CD4-positive, alpha-beta T cell treated with Interleukin-10 for 1 hour (primary cell): ENCODE measurements at regions not wholly inside any gene's neighbourhood (a gene's known extent, or its start where the extent isn't known, plus 50 kb on each side); places are given as distances from the start of the nearest gene placed in this dataset.

Source experiments
- DNase-seq: peaks from one replicate; pipeline ENCODE4 v3.0.0-alpha.2; 2020

- DNase-seq: no peak
Measured at GRCh38 chr11:15707971-15708370, 593.2 kb downstream of the INSC start.

GRCh38 chr11:15710580-15711275 is 596.0 kb downstream of the INSC start:
- DNase-seq: no peak

GRCh38 chr11:15711311-15711710 is 596.6 kb downstream of the INSC start:
- DNase-seq: no peak

GRCh38 chr11:15714641-15715399 is 600.1 kb downstream of the INSC start:
- DNase-seq: no peak

GRCh38 chr11:15716550-15716949 is 601.8 kb downstream of the INSC start:
- no peak for DNase-seq

GRCh38 chr11:15720460-15720859 is 605.7 kb downstream of the INSC start:
- no peak for DNase-seq

- DNase-seq: no peak
Measured at GRCh38 chr11:15723966-15724365, 609.2 kb downstream of the INSC start.

- no peak for DNase-seq
Measured at GRCh38 chr11:15724601-15725000, 609.9 kb downstream of the INSC start.

- no peak for DNase-seq
Measured at GRCh38 chr11:15725246-15725645, 610.5 kb downstream of the INSC start.

- DNase-seq: no peak
Measured at GRCh38 chr11:15726221-15726746, 611.6 kb downstream of the INSC start.

- no peak for DNase-seq
Measured at GRCh38 chr11:15726893-15727519, 612.3 kb downstream of the INSC start.

- no peak for DNase-seq
Measured at GRCh38 chr11:15727520-15727914, 612.8 kb downstream of the INSC start.

- DNase-seq: no peak
Measured at GRCh38 chr11:15728207-15728606, 613.5 kb downstream of the INSC start.

- no peak for DNase-seq
Measured at GRCh38 chr11:15730263-15730994, 615.7 kb downstream of the INSC start.

- no peak for DNase-seq
Measured at GRCh38 chr11:15730995-15731385, 616.3 kb downstream of the INSC start.

GRCh38 chr11:15735706-15736105 is 620.6 kb downstream of the SOX6 start:
- no peak for DNase-seq

GRCh38 chr11:15737320-15737719 is 619.0 kb downstream of the SOX6 start:
- no peak for DNase-seq

GRCh38 chr11:15738931-15739330 is 617.4 kb downstream of the SOX6 start:
- no peak for DNase-seq

GRCh38 chr11:15742626-15743519 is 613.5 kb downstream of the SOX6 start:
- no peak for DNase-seq

- DNase-seq: no peak
Measured at GRCh38 chr11:15744693-15745092, 611.7 kb downstream of the SOX6 start.

GRCh38 chr11:15745266-15745665 is 611.1 kb downstream of the SOX6 start:
- DNase-seq: no peak

GRCh38 chr11:15747671-15748070 is 608.7 kb downstream of the SOX6 start:
- no peak for DNase-seq
